Left renal pelvis (tissue), 4 donors: ENCODE measurements at regions not wholly inside any gene's neighbourhood (a gene's known extent, or its start where the extent isn't known, plus 50 kb on each side); places are given as distances from the start of the nearest gene placed in this dataset.
"Not testable (repeated sequence)": the region's sequence is repeated elsewhere in the genome, so short reads cannot be mapped to it uniquely, and the experiment has no call there.

Source experiments
- DNase-seq, 4 donors: peaks; one replicate each; pipeline ENCODE4 v3.0.0-alpha.2; 2013; ENCODE audit warnings: low read depth in 4 of 4, low spot score in 3 of 4

GRCh38 chr21:36246080-36246631 is 73.8 kb upstream of the MORC3 start:
- DNase-seq = peak in 2 of 4 donors; percentile 11 to 12

- DNase-seq = no peak
These were observed 72.5 kb upstream of the MORC3 start for GRCh38 chr21:36247316-36248010.

GRCh38 chr21:36249576-36250422 is 70.2 kb upstream of the MORC3 start:
- DNase-seq = no peak

GRCh38 chr21:36250423-36251075 is 69.4 kb upstream of the MORC3 start:
- DNase-seq = no peak

- DNase-seq = no peak
These were observed 65.7 kb upstream of the MORC3 start for GRCh38 chr21:36254106-36254941.

GRCh38 chr21:36255663-36256062 is 64.3 kb upstream of the MORC3 start:
- no peak for DNase-seq

GRCh38 chr21:36257657-36258056 is 62.3 kb upstream of the MORC3 start:
- no peak for DNase-seq

GRCh38 chr21:36260030-36260787 is 59.8 kb upstream of the MORC3 start:
- DNase-seq = peak; percentile 52 to 71 (median 68)

GRCh38 chr21:36260802-36261201 is 59.2 kb upstream of the MORC3 start:
- no peak for DNase-seq

GRCh38 chr21:36261459-36261858 is 58.5 kb upstream of the MORC3 start:
- DNase-seq = no peak

GRCh38 chr21:36263797-36264196 is 56.2 kb upstream of the MORC3 start:
- no peak for DNase-seq

- no peak for DNase-seq
These were observed 54.6 kb upstream of the MORC3 start for GRCh38 chr21:36265431-36265830.

GRCh38 chr21:36267828-36268227 is 52.2 kb upstream of the MORC3 start:
- not testable (repeated sequence) for DNase-seq

- not testable (repeated sequence) for DNase-seq
These were observed 51.7 kb upstream of the MORC3 start for GRCh38 chr21:36268264-36268663.
